A549 (cell line): ENCODE measurements at regions not wholly inside any gene's neighbourhood (a gene's known extent, or its start where the extent isn't known, plus 50 kb on each side); places are given as distances from the start of the nearest gene placed in this dataset.

Experiments used
- CTCF ChIP-seq: fragments of >200 bp; sonication (Bioruptor Twin); formaldehyde crosslinking; IDR thresholded peaks from 3 replicates; pipeline ENCODE4 v1.5.1; 2016
- KDM5A ChIP-seq: fragments of 200-600 bp; sonication (generic); IDR thresholded peaks from 2 replicates; pipeline ENCODE4 v1.6.1; 2016; ENCODE audit warnings: antibody characterized with exemption, mild to moderate bottlenecking
- POLR2A ChIP-seq: IDR thresholded peaks from 2 replicates; pipeline ENCODE4 v1.6.1; 2012; ENCODE audit warnings: mild to moderate bottlenecking, low read length

- TF ChIP-seq KDM5A (no peak), CTCF (no peak), POLR2A (no peak)
These were observed 480.0 kb downstream of the KCTD12 start for GRCh38 chr13:76406243-76406642.
